ENCODE measurements at regions not wholly inside any gene's neighbourhood (a gene's known extent, or its start where the extent isn't known, plus 50 kb on each side); places are given as distances from the start of the nearest gene placed in this dataset.

GRCh38 chr6:167674486-167674885 lies 152.2 kb upstream of the AFDN start:
- intact Hi-C loops (cut with micrococcal nuclease), result no loop called here

GRCh38 chr6:167676000-167676665 lies 150.6 kb upstream of the AFDN start:
- intact Hi-C loops (cut with micrococcal nuclease), result no loop called here

GRCh38 chr6:167676666-167677421 lies 149.9 kb upstream of the AFDN start:
- intact Hi-C loops (cut with micrococcal nuclease), result no loop called here

- intact Hi-C loops (cut with micrococcal nuclease), result no loop called here
Measured at GRCh38 chr6:167677422-167677789, 149.3 kb upstream of the AFDN start.

- intact Hi-C loops (cut with micrococcal nuclease), result no loop called here
Measured at GRCh38 chr6:167678102-167679101, 148.3 kb upstream of the AFDN start.

- intact Hi-C loops (cut with micrococcal nuclease), result no loop called here
Measured at GRCh38 chr6:167679122-167679736, 147.5 kb upstream of the AFDN start.

GRCh38 chr6:167679790-167680604 lies 146.7 kb upstream of the AFDN start:
- intact Hi-C loops (cut with micrococcal nuclease), result no loop called here

- intact Hi-C loops (cut with micrococcal nuclease), result no loop called here
Measured at GRCh38 chr6:167680605-167681149, 146.0 kb upstream of the AFDN start.

GRCh38 chr6:167682125-167682524 lies 144.6 kb upstream of the AFDN start:
- intact Hi-C loops (cut with micrococcal nuclease), result no loop called here

GRCh38 chr6:167682546-167683027 lies 144.1 kb upstream of the AFDN start:
- intact Hi-C loops (cut with micrococcal nuclease), result no loop called here

- intact Hi-C loops (cut with micrococcal nuclease), result no loop called here
Measured at GRCh38 chr6:167683028-167683862, 143.5 kb upstream of the AFDN start.

GRCh38 chr6:167684276-167685104 lies 142.2 kb upstream of the AFDN start:
- intact Hi-C loops (cut with micrococcal nuclease), result no loop called here

- intact Hi-C loops (cut with micrococcal nuclease), result no loop called here
Measured at GRCh38 chr6:167685654-167686053, 141.1 kb upstream of the AFDN start.

GRCh38 chr6:167686204-167686893 lies 140.4 kb upstream of the AFDN start:
- intact Hi-C loops (cut with micrococcal nuclease), result no loop called here

- intact Hi-C loops (cut with micrococcal nuclease), result no loop called here
Measured at GRCh38 chr6:167687116-167687725, 139.5 kb upstream of the AFDN start.

- intact Hi-C loops (cut with micrococcal nuclease), result no loop called here
Measured at GRCh38 chr6:167688123-167688522, 138.6 kb upstream of the AFDN start.

- intact Hi-C loops (cut with micrococcal nuclease), result no loop called here
Measured at GRCh38 chr6:167689278-167689677, 137.4 kb upstream of the AFDN start.

Measured in T-helper 2 cell treated with Interferon-gamma antibody and Interleukin-4, amounts not matched to agents 100 ng/mL and 5 ng/mL, for 36 hours (primary cell).